ENCODE measurements at regions not wholly inside any gene's neighbourhood (a gene's known extent, or its start where the extent isn't known, plus 50 kb on each side); places are given as distances from the start of the nearest gene placed in this dataset.

DNA sequence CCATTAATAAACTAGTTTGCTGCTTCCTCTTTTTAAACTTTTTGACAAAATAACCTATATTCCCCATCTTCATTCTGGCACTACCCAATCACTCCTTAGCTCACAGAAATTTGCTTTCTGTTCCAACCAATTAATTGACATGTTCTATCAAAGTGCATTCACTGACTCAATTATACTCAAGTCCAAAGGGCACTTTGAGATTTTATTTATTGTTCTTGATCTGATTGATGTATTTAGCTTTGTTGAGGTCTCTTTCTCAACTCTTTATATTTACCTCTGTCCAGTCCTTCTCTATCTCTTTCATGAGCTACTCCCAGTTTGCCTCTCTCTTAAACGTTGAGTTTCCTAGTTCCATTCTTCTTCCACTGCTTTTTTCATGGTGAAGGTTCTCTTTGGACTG lies 104.4 kb upstream of the TENT5A start:
- CTCF ChIA-PET, result no interaction called here
- H3K4me3 Mint-ChIP-seq, result no peak overlapping the region
- intact Hi-C loops (cut with micrococcal nuclease), result no loop called here
- no peak for DNase-seq
- no peaks in the 10 kb centered on the region for H3K27me3 Mint-ChIP-seq (ENCODE audit: low read depth)
- no peaks in the 10 kb centered on the region for H3K36me3 Mint-ChIP-seq (ENCODE audit: low read depth)
- H3K27ac Mint-ChIP-seq, result no peak overlapping the region
- no peaks in the 10 kb centered on the region for H3K4me1 Mint-ChIP-seq (ENCODE audit: low read depth)
- H3K9me3 Mint-ChIP-seq, result no peaks in the 10 kb centered on the region

- intact Hi-C loops (cut with micrococcal nuclease), result no loop called here
- Mint-ChIP-seq H3K36me3 (ENCODE audit: low read depth) (no peaks in the 10 kb centered on the region), H3K9me3 (no peaks in the 10 kb centered on the region), H3K4me3 (no peak overlapping the region), H3K27ac (no peak overlapping the region), H3K4me1 (ENCODE audit: low read depth) (no peaks in the 10 kb centered on the region), H3K27me3 (ENCODE audit: low read depth) (no peaks in the 10 kb centered on the region)
- no peak for DNase-seq
- CTCF ChIA-PET, result interaction anchor here (1.0 kb wide), 1 partner anchor 13 kb away, joined by 3 read pairs; no protein-coding TSS in a partner anchor
Measured at GRCh38 chr6:81854474-81854873, 102.0 kb upstream of the TENT5A start.

- Mint-ChIP-seq H3K9me3 (no peaks in the 10 kb centered on the region), H3K27ac (no peak overlapping the region), H3K4me3 (no peak overlapping the region), H3K27me3 (ENCODE audit: low read depth) (no peaks in the 10 kb centered on the region), H3K36me3 (ENCODE audit: low read depth) (no peaks in the 10 kb centered on the region), H3K4me1 (ENCODE audit: low read depth) (no peaks in the 10 kb centered on the region)
- no peak for DNase-seq
- CTCF ChIA-PET, result no interaction called here
- intact Hi-C loops (cut with micrococcal nuclease), result no loop called here
Measured at GRCh38 chr6:81853975-81854374, 101.5 kb upstream of the TENT5A start.

DNA sequence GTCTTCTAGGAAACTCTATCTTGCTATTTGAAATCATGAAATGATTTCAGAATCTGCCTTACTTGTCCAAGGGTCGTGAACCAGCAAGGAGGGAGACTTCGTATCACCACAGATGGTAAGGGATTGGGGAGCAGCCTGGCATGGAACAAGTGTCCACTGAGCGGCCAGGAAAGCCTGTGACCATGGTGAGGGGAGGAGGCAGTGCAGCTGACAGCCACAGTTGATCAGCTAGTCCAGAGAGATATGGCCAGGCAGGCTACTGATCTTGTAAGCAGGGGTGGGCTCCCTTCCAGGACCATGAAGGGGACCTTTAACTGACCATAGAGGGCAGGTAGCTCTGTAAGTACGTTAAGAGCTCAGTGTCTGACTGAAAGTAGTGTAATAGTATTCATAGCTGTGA lies 96.8 kb upstream of the TENT5A start:
- DNase-seq, result no peak
- Mint-ChIP-seq H3K36me3 (ENCODE audit: low read depth) (no peaks in the 10 kb centered on the region), H3K27me3 (ENCODE audit: low read depth) (no peaks in the 10 kb centered on the region), H3K27ac (no peak overlapping the region), H3K4me3 (no peak overlapping the region), H3K4me1 (ENCODE audit: low read depth) (no peaks in the 10 kb centered on the region), H3K9me3 (no peaks in the 10 kb centered on the region)
- CTCF ChIA-PET, result interaction anchor here (0.5 kb wide), 1 partner anchor 20 kb away, joined by 3 read pairs; no protein-coding TSS in a partner anchor
- intact Hi-C loops (cut with micrococcal nuclease), result no loop called here

- no peaks in the 10 kb centered on the region for H3K36me3 Mint-ChIP-seq (ENCODE audit: low read depth)
- CTCF ChIA-PET, result no interaction called here
Measured at GRCh38 chr6:81847866-81848265, 95.4 kb upstream of the TENT5A start.

DNA sequence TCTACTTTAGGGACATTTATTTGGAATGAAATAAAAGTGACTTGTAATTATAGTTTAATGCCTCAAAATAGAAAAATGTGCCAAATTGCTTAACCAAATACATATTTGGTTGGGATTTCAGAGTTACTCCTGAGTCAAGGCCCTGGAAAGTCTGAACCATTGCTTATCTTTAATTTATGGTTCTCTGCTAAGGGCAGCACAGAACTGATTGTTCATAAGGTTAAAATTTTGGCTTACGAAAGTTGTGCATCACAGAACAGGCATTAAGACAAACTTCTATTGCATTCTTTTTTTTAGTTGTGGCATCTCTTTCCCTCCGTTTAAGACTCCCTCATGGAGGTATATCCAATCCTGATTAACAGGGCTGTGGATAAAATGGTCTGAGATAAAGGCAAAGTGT lies 92.2 kb upstream of the TENT5A start:
- Mint-ChIP-seq H3K4me1 (ENCODE audit: low read depth) (no peaks in the 10 kb centered on the region), H3K27me3 (ENCODE audit: low read depth) (no peaks in the 10 kb centered on the region), H3K27ac (no peak overlapping the region), H3K9me3 (no peaks in the 10 kb centered on the region), H3K36me3 (ENCODE audit: low read depth) (no peaks in the 10 kb centered on the region), H3K4me3 (no peak overlapping the region)
- CTCF ChIA-PET, result no interaction called here
- no peak for DNase-seq
- intact Hi-C loops (cut with micrococcal nuclease), result no loop called here

More at GRCh38 chr6:81847866-81848265, 95.4 kb upstream of the TENT5A start:
- no peak for DNase-seq
- Mint-ChIP-seq H3K27me3 (ENCODE audit: low read depth) (no peaks in the 10 kb centered on the region), H3K4me1 (ENCODE audit: low read depth) (no peaks in the 10 kb centered on the region), H3K4me3 (no peak overlapping the region), H3K9me3 (no peaks in the 10 kb centered on the region), H3K27ac (no peak overlapping the region)
- intact Hi-C loops (cut with micrococcal nuclease), result no loop called here

GRCh38 chr6:81843302-81843701 lies 90.8 kb upstream of the TENT5A start:
- H3K9me3 Mint-ChIP-seq, result no peaks in the 10 kb centered on the region
- CTCF ChIA-PET, result no interaction called here
- DNase-seq, result no peak
- no peaks in the 10 kb centered on the region for H3K4me1 Mint-ChIP-seq (ENCODE audit: low read depth)
- no peak overlapping the region for H3K4me3 Mint-ChIP-seq
- H3K27ac Mint-ChIP-seq, result no peak overlapping the region
- no peaks in the 10 kb centered on the region for H3K36me3 Mint-ChIP-seq (ENCODE audit: low read depth)
- H3K27me3 Mint-ChIP-seq (ENCODE audit: low read depth), result no peaks in the 10 kb centered on the region
- intact Hi-C loops (cut with micrococcal nuclease), result no loop called here

- intact Hi-C loops (cut with micrococcal nuclease), result loop anchor here (1.0 kb wide), 1 partner anchor 15 kb away; no protein-coding TSS in a partner anchor
- no peak for DNase-seq
- Mint-ChIP-seq H3K36me3 (ENCODE audit: low read depth) (no peaks in the 10 kb centered on the region), H3K9me3 (no peaks in the 10 kb centered on the region), H3K4me3 (no peak overlapping the region), H3K27me3 (ENCODE audit: low read depth) (peaks cover 3% of the 10 kb centered on the region), H3K27ac (no peak overlapping the region), H3K4me1 (ENCODE audit: low read depth) (no peaks in the 10 kb centered on the region)
- CTCF ChIA-PET, result no interaction called here
Measured at GRCh38 chr6:81842254-81842653, 89.8 kb upstream of the TENT5A start.

DNA sequence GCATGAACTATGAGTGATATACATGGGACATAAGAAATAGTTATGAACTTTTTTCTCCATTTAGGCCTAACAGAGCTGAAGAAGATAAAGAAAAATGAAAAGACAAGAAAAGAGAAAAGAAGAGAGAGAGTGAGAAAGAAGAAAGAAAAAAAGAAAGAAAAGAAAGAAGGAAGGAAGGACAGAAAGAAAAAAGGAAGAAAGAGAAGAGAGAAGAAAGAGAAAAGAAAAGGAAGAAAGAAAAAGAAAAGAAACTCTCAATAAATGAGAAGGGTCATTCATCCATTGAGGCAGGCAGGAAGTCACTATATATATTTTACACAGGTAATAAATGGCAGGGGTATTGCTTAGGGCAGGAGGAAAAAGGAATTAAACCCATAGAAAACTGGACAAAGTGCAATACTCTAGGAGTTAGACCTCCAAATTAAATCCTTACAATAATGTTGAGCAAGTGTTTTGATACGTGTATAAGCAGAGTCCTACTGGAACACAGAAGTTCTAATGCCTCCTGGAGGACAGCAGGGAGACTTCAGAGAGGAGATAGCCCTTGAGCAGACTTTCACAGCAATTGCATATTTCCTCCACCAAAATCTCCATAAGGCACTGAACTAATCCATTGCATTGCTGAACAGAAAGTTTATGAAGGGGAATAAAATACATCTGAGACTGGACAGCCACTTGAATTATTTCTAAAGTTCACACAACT lies 86.4 kb upstream of the TENT5A start:
- H3K4me3 Mint-ChIP-seq, result no peak overlapping the region
- no peaks in the 10 kb centered on the region for H3K36me3 Mint-ChIP-seq (ENCODE audit: low read depth)
- peaks cover 5% of the 10 kb centered on the region for H3K27me3 Mint-ChIP-seq (ENCODE audit: low read depth)
- intact Hi-C loops (cut with micrococcal nuclease), result no loop called here
- H3K4me1 Mint-ChIP-seq (ENCODE audit: low read depth), result no peaks in the 10 kb centered on the region
- no peak overlapping the region for H3K27ac Mint-ChIP-seq
- DNase-seq, result no peak
- no peaks in the 10 kb centered on the region for H3K9me3 Mint-ChIP-seq
- CTCF ChIA-PET, result no interaction called here

- H3K4me3 Mint-ChIP-seq, result no peak overlapping the region
- H3K27me3 Mint-ChIP-seq (ENCODE audit: low read depth), result peaks cover 5% of the 10 kb centered on the region
- H3K9me3 Mint-ChIP-seq, result no peaks in the 10 kb centered on the region
- H3K4me1 Mint-ChIP-seq (ENCODE audit: low read depth), result no peaks in the 10 kb centered on the region
- CTCF ChIA-PET, result no interaction called here
- DNase-seq, result no peak
- H3K27ac Mint-ChIP-seq, result no peak overlapping the region
- intact Hi-C loops (cut with micrococcal nuclease), result no loop called here
- H3K36me3 Mint-ChIP-seq (ENCODE audit: low read depth), result no peaks in the 10 kb centered on the region
Measured at GRCh38 chr6:81838031-81838430, 85.5 kb upstream of the TENT5A start.

DNA sequence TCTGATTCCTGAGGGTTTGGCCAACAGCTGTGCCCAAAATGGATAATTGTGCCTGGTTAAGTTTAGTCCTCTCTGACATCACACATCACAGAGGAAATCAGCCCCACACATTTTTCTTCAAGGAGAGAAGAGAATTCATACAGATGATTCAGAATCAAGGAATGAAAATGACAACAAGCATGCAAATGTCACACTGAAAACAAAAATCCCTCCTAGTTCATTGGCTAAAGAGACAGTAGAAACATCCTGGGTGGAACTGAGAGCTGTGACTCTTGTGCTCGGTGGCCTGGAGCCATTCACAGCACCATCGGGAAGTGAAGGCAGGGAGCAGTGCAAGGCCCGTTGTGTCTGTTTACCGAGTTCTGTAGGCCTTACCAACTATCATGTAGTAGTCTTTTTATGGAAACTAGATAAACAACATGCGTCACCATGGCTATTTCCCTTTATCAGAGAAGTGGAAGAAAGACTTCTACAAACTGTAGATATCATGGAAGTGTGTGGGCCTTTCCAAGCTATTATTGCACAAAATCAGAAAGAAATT lies 81.7 kb upstream of the TENT5A start:
- intact Hi-C loops (cut with micrococcal nuclease), result no loop called here
- H3K36me3 Mint-ChIP-seq (ENCODE audit: low read depth), result no peaks in the 10 kb centered on the region
- H3K27ac Mint-ChIP-seq, result no peak overlapping the region
- no peak for DNase-seq
- CTCF ChIA-PET, result no interaction called here
- H3K9me3 Mint-ChIP-seq, result no peaks in the 10 kb centered on the region
- H3K4me3 Mint-ChIP-seq, result no peak overlapping the region
- no peaks in the 10 kb centered on the region for H3K4me1 Mint-ChIP-seq (ENCODE audit: low read depth)
- H3K27me3 Mint-ChIP-seq (ENCODE audit: low read depth), result peaks cover 5% of the 10 kb centered on the region

DNA sequence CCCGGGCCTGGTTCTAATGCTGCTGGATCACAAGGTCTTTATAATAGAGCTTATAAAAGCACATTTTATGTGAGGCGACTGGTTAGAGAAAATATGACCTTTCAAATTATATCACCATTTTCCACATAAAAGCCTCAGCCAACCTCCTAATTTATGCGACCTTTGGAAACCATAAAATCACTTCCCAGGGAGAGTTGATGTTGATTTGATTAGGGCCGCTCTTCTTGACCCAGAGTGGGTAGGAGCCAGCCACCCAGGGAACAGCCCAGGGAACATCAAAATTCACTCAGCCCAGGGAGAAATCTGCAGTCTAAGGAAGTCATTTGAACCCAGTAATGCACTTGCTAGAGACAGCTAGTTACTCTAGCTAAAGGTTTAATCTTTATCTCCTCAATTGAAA lies 79.8 kb upstream of the TENT5A start:
- peaks cover 2% of the 10 kb centered on the region for H3K27me3 Mint-ChIP-seq (ENCODE audit: low read depth)
- intact Hi-C loops (cut with micrococcal nuclease), result no loop called here
- H3K36me3 Mint-ChIP-seq (ENCODE audit: low read depth), result no peaks in the 10 kb centered on the region
- H3K27ac Mint-ChIP-seq, result no peak overlapping the region
- H3K4me3 Mint-ChIP-seq, result no peak overlapping the region
- CTCF ChIA-PET, result interaction anchor here (0.6 kb wide), 1 partner anchor 287 kb away, joined by 3 read pairs; no protein-coding TSS in a partner anchor
- H3K4me1 Mint-ChIP-seq (ENCODE audit: low read depth), result no peaks in the 10 kb centered on the region
- H3K9me3 Mint-ChIP-seq, result no peaks in the 10 kb centered on the region
- no peak for DNase-seq

DNA sequence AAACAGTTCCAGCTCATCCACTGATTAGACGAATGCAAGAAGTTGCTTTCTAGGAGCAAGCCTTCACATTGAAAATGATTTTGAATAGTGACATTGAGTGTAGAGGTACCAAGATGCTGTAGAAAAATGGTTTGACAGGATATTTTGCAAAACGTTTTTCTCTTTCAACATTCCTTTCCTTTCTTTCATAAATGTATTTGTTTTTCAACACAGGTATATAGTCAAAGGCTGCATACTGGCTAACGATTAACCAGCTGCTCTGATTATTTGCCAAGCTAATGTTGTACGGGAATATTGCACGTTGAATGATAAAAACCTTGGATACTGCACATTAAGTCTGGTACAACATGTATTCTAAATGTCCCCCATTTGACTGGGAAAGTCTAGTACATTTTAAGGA lies 78.8 kb upstream of the TENT5A start:
- H3K4me3 Mint-ChIP-seq, result no peak overlapping the region
- H3K4me1 Mint-ChIP-seq (ENCODE audit: low read depth), result no peaks in the 10 kb centered on the region
- no peaks in the 10 kb centered on the region for H3K27me3 Mint-ChIP-seq (ENCODE audit: low read depth)
- no peaks in the 10 kb centered on the region for H3K36me3 Mint-ChIP-seq (ENCODE audit: low read depth)
- H3K9me3 Mint-ChIP-seq, result peaks cover 1% of the 10 kb centered on the region
- DNase-seq, result no peak
- no peak overlapping the region for H3K27ac Mint-ChIP-seq
- CTCF ChIA-PET, result no interaction called here
- intact Hi-C loops (cut with micrococcal nuclease), result no loop called here
